HL-60 (cell line): ENCODE measurements at regions not wholly inside any gene's neighbourhood (a gene's known extent, or its start where the extent isn't known, plus 50 kb on each side); places are given as distances from the start of the nearest gene placed in this dataset.

ENCODE experiments used
- GABPA ChIP-seq: IDR thresholded peaks from 2 replicates; pipeline ENCODE4 v1.6.1; 2012; ENCODE audit warnings: low read depth
- SPI1 ChIP-seq: IDR thresholded peaks from 2 replicates; pipeline ENCODE4 v1.6.1; 2012; ENCODE audit warnings: low read depth, mild to moderate bottlenecking, borderline replicate concordance
- TF ChIP-seq, protein P1 (sequence below): IDR thresholded peaks from one replicate; pipeline ENCODE4 v1.5.1; 2011; ENCODE audit warnings: low read length, control low read depth, inconsistent platforms; ENCODE audit not compliant: insufficient read depth
- TF ChIP-seq, protein P2 (sequence below): IDR thresholded peaks from 2 replicates; pipeline ENCODE4 v1.6.1; 2012; ENCODE audit warnings: low read depth; ENCODE audit not compliant: insufficient replicate concordance

DNA sequence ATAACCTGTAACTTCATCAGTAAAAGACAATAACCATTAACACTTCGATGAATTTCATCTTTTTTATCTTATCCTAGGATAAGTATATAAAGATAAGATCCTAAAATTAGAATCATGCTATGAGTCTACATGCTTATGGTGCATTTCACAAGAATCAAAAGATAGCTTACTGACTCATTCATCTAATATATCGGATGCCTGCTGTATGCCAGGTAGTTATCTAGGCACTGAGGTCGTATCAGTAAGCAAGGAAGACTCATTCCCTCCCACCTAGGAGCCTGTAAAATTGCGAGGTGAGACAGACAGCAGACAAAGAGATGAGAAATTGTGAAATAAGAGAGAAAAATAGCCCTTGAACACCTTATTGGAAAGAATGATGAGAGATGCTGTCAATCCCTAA lies 240.6 kb upstream of the ADAMTSL1 start:
- TF ChIP-seq, protein P1, sequence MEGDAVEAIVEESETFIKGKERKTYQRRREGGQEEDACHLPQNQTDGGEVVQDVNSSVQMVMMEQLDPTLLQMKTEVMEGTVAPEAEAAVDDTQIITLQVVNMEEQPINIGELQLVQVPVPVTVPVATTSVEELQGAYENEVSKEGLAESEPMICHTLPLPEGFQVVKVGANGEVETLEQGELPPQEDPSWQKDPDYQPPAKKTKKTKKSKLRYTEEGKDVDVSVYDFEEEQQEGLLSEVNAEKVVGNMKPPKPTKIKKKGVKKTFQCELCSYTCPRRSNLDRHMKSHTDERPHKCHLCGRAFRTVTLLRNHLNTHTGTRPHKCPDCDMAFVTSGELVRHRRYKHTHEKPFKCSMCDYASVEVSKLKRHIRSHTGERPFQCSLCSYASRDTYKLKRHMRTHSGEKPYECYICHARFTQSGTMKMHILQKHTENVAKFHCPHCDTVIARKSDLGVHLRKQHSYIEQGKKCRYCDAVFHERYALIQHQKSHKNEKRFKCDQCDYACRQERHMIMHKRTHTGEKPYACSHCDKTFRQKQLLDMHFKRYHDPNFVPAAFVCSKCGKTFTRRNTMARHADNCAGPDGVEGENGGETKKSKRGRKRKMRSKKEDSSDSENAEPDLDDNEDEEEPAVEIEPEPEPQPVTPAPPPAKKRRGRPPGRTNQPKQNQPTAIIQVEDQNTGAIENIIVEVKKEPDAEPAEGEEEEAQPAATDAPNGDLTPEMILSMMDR: no peak
- TF ChIP-seq SPI1: no peak
- TF ChIP-seq GABPA: no peak
- TF ChIP-seq, protein P2, sequence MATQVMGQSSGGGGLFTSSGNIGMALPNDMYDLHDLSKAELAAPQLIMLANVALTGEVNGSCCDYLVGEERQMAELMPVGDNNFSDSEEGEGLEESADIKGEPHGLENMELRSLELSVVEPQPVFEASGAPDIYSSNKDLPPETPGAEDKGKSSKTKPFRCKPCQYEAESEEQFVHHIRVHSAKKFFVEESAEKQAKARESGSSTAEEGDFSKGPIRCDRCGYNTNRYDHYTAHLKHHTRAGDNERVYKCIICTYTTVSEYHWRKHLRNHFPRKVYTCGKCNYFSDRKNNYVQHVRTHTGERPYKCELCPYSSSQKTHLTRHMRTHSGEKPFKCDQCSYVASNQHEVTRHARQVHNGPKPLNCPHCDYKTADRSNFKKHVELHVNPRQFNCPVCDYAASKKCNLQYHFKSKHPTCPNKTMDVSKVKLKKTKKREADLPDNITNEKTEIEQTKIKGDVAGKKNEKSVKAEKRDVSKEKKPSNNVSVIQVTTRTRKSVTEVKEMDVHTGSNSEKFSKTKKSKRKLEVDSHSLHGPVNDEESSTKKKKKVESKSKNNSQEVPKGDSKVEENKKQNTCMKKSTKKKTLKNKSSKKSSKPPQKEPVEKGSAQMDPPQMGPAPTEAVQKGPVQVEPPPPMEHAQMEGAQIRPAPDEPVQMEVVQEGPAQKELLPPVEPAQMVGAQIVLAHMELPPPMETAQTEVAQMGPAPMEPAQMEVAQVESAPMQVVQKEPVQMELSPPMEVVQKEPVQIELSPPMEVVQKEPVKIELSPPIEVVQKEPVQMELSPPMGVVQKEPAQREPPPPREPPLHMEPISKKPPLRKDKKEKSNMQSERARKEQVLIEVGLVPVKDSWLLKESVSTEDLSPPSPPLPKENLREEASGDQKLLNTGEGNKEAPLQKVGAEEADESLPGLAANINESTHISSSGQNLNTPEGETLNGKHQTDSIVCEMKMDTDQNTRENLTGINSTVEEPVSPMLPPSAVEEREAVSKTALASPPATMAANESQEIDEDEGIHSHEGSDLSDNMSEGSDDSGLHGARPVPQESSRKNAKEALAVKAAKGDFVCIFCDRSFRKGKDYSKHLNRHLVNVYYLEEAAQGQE: no peak
